ENCODE measurements at regions not wholly inside any gene's neighbourhood (a gene's known extent, or its start where the extent isn't known, plus 50 kb on each side); places are given as distances from the start of the nearest gene placed in this dataset.

GRCh38 chr5:27479859-27480258 lies 441.5 kb upstream of the CDH9 start:
- DNase-seq (ENCODE audit: low spot score), result no peak
- H3K9me3 ChIP-seq, result peaks cover 0 to 19% of the 10 kb centered on the region in 2 donors
- H3K27me3 ChIP-seq, result no peaks in the 10 kb centered on the region
- H3K4me3 ChIP-seq, result no peak overlapping the region
- no peak overlapping the region for H3K27ac ChIP-seq
- H3K4me1 ChIP-seq, result no peaks in the 10 kb centered on the region
- no peak for TF ChIP-seq CTCF (IDR thresholded peaks at IDR 0.05)
- H3K36me3 ChIP-seq, result no peaks in the 10 kb centered on the region

- no peak overlapping the region for H3K27ac ChIP-seq
- H3K9me3 ChIP-seq, result peaks cover 0 to 28% of the 10 kb centered on the region in 2 donors
- H3K4me1 ChIP-seq, result no peaks in the 10 kb centered on the region
- no peak for DNase-seq (ENCODE audit: low spot score)
- TF ChIP-seq CTCF (IDR thresholded peaks at IDR 0.05), result no peak
- H3K36me3 ChIP-seq, result no peaks in the 10 kb centered on the region
- no peak overlapping the region for H3K4me3 ChIP-seq
- H3K27me3 ChIP-seq, result no peaks in the 10 kb centered on the region
Observed at GRCh38 chr5:27477550-27477949, 439.2 kb upstream of the CDH9 start.

GRCh38 chr5:27476356-27476988 lies 438.1 kb upstream of the CDH9 start:
- H3K4me3 ChIP-seq, result no peak overlapping the region
- no peaks in the 10 kb centered on the region for H3K27me3 ChIP-seq
- no peak for DNase-seq (ENCODE audit: low spot score)
- H3K9me3 ChIP-seq, result peaks cover 0 to 36% of the 10 kb centered on the region in 2 donors
- TF ChIP-seq CTCF (IDR thresholded peaks at IDR 0.05), result no peak
- no peak overlapping the region for H3K27ac ChIP-seq
- H3K4me1 ChIP-seq, result no peaks in the 10 kb centered on the region
- H3K36me3 ChIP-seq, result no peaks in the 10 kb centered on the region

- Histone ChIP-seq H3K4me1 (no peaks in the 10 kb centered on the region), H3K27me3 (no peaks in the 10 kb centered on the region), H3K27ac (no peak overlapping the region), H3K36me3 (no peaks in the 10 kb centered on the region), H3K9me3 (peaks cover 0 to 36% of the 10 kb centered on the region in 2 donors), H3K4me3 (no peak overlapping the region)
- no peak for TF ChIP-seq CTCF (IDR thresholded peaks at IDR 0.05)
- DNase-seq (ENCODE audit: low spot score), result no peak
Observed at GRCh38 chr5:27475063-27475462, 436.7 kb upstream of the CDH9 start.

- Histone ChIP-seq H3K4me1 (no peaks in the 10 kb centered on the region), H3K4me3 (no peak overlapping the region), H3K27ac (no peak overlapping the region), H3K36me3 (no peaks in the 10 kb centered on the region), H3K9me3 (peaks cover 0 to 36% of the 10 kb centered on the region in 2 donors), H3K27me3 (no peaks in the 10 kb centered on the region)
- TF ChIP-seq CTCF (IDR thresholded peaks at IDR 0.05), result no peak
- DNase-seq (ENCODE audit: low spot score), result no peak
Observed at GRCh38 chr5:27474395-27474794, 436.0 kb upstream of the CDH9 start.

GRCh38 chr5:27474047-27474309 lies 435.6 kb upstream of the CDH9 start:
- Histone ChIP-seq H3K27ac (no peak overlapping the region), H3K36me3 (no peaks in the 10 kb centered on the region), H3K4me3 (no peak overlapping the region), H3K4me1 (no peaks in the 10 kb centered on the region), H3K9me3 (peaks cover 0 to 36% of the 10 kb centered on the region in 2 donors), H3K27me3 (no peaks in the 10 kb centered on the region)
- TF ChIP-seq CTCF (IDR thresholded peaks at IDR 0.05), result no peak
- no peak for DNase-seq (ENCODE audit: low spot score)
